H9 (cell line): ENCODE measurements at regions not wholly inside any gene's neighbourhood (a gene's known extent, or its start where the extent isn't known, plus 50 kb on each side); places are given as distances from the start of the nearest gene placed in this dataset.

Experiments used
- DNase-seq: peaks from one replicate; pipeline ENCODE4 v3.0.0-alpha.2; 2017
- H2AFZ ChIP-seq: one replicate; pipeline ENCODE4 v1.6.1; 2013; ENCODE audit warnings: mild to moderate bottlenecking, low read length, control low read depth, moderate library complexity
- H2AK5ac ChIP-seq: 2 replicates; pipeline ENCODE4 v1.6.1; 2013; ENCODE audit warnings: low read length, control low read depth, mixed read lengths; ENCODE audit not compliant: insufficient read length
- H2BK120ac ChIP-seq: one replicate; pipeline ENCODE4 v1.6.1; 2013; ENCODE audit warnings: low read depth, mild to moderate bottlenecking, low read length, control low read depth, inconsistent platforms; ENCODE audit not compliant: poor library complexity, severe bottlenecking
- H2BK12ac ChIP-seq: 2 replicates; pipeline ENCODE4 v1.6.1; 2013; ENCODE audit warnings: low read length, control low read depth, mixed read lengths, low read depth; ENCODE audit not compliant: insufficient read length
- H2BK15ac ChIP-seq: 2 replicates; pipeline ENCODE4 v1.6.1; 2013; ENCODE audit warnings: low read depth, low read length, control low read depth
- H2BK20ac ChIP-seq: one replicate; pipeline ENCODE4 v1.6.1; 2013; ENCODE audit warnings: low read depth, mild to moderate bottlenecking, low read length, control low read depth, inconsistent platforms; ENCODE audit not compliant: poor library complexity, severe bottlenecking
- H2BK5ac ChIP-seq: 2 replicates; pipeline ENCODE4 v1.6.1; 2013; ENCODE audit warnings: low read length, control low read depth, mixed read lengths; ENCODE audit not compliant: insufficient read length
- H3K14ac ChIP-seq: 2 replicates; pipeline ENCODE4 v1.6.1; 2013; ENCODE audit warnings: low read length, control low read depth; ENCODE audit not compliant: insufficient read depth
- H3K18ac ChIP-seq: 2 replicates; pipeline ENCODE4 v1.6.1; 2013; ENCODE audit warnings: low read depth, mild to moderate bottlenecking, mixed read lengths, low read length, control low read depth; ENCODE audit not compliant: insufficient read length
- H3K23ac ChIP-seq: 2 replicates; pipeline ENCODE4 v1.6.1; 2013; ENCODE audit warnings: low read length, control low read depth, mixed read lengths, low read depth; ENCODE audit not compliant: insufficient read length
- H3K23me2 ChIP-seq: 2 replicates; pipeline ENCODE4 v1.6.1; 2013; ENCODE audit warnings: low read depth, mild to moderate bottlenecking, mixed read lengths, low read length, control low read depth; ENCODE audit not compliant: insufficient read length, poor library complexity, severe bottlenecking
- H3K27ac ChIP-seq: 2 replicates; pipeline ENCODE4 v1.5.1; 2013; ENCODE audit warnings: low read length, control low read depth, mixed read lengths, low read depth; ENCODE audit not compliant: insufficient read length
- H3K27me3 ChIP-seq: 2 replicates; pipeline ENCODE4 v1.6.1; 2013; ENCODE audit warnings: low read length, control low read depth, inconsistent platforms; ENCODE audit not compliant: insufficient read depth
- H3K4ac ChIP-seq: 2 replicates; pipeline ENCODE4 v1.6.1; 2013; ENCODE audit warnings: low read depth, mild to moderate bottlenecking, control low read depth, inconsistent platforms, low read length, moderate library complexity
- H3K4me1 ChIP-seq: 2 replicates; pipeline ENCODE4 v1.6.1; 2013; ENCODE audit warnings: low read length, control low read depth, inconsistent platforms; ENCODE audit not compliant: insufficient read depth
- H3K4me2 ChIP-seq: 2 replicates; pipeline ENCODE4 v1.6.1; 2013; ENCODE audit warnings: low read length, control low read depth, mixed read lengths; ENCODE audit not compliant: insufficient read length, insufficient read depth
- H3K56ac ChIP-seq: 2 replicates; pipeline ENCODE4 v1.6.1; 2013; ENCODE audit warnings: low read depth, mild to moderate bottlenecking, mixed read lengths, low read length, control low read depth; ENCODE audit not compliant: insufficient read length
- H3K79me1 ChIP-seq: 2 replicates; pipeline ENCODE4 v1.6.1; 2013; ENCODE audit warnings: low read depth, mild to moderate bottlenecking, moderate library complexity, low read length, control low read depth, inconsistent platforms; ENCODE audit not compliant: insufficient read depth, poor library complexity, severe bottlenecking
- H3K79me2 ChIP-seq: 2 replicates; pipeline ENCODE4 v1.6.1; 2013; ENCODE audit warnings: low read length, control low read depth, inconsistent platforms; ENCODE audit not compliant: insufficient read depth
- H3K9ac ChIP-seq: 2 replicates; pipeline ENCODE4 v1.6.1; 2013; ENCODE audit warnings: low read length, control low read depth, mixed read lengths; ENCODE audit not compliant: insufficient read length; ENCODE audit errors: extremely low read depth
- H3K9me3 ChIP-seq: one replicate; pipeline ENCODE4 v1.6.1; 2013; ENCODE audit warnings: low read depth, low read length, inconsistent platforms; ENCODE audit not compliant: control insufficient read depth
- H3T11ph ChIP-seq: one replicate; pipeline ENCODE4 v1.6.1; 2013; ENCODE audit warnings: mild to moderate bottlenecking, low read length, control low read depth, inconsistent platforms
- H4K20me1 ChIP-seq: one replicate; pipeline ENCODE4 v1.6.1; 2013; ENCODE audit not compliant: control insufficient read depth, insufficient read length, insufficient read depth
- H4K5ac ChIP-seq: 2 replicates; pipeline ENCODE4 v1.6.1; 2013; ENCODE audit warnings: low read depth, mild to moderate bottlenecking, mixed read lengths, low read length, control low read depth; ENCODE audit not compliant: insufficient read length
- H4K8ac ChIP-seq: replicated peaks from 2 replicates; pipeline ENCODE4 v1.6.1; 2013; ENCODE audit warnings: low read length, control low read depth, mixed read lengths, low read depth; ENCODE audit not compliant: insufficient read length
- H4K91ac ChIP-seq: 2 replicates; pipeline ENCODE4 v1.6.1; 2013; ENCODE audit warnings: low read depth, mild to moderate bottlenecking, moderate library complexity, mixed read lengths, low read length, control low read depth; ENCODE audit not compliant: insufficient read length
- H3K27ac Mint-ChIP-seq, 3 experiments: 2 replicates in 2 of 3; 3 replicates in 1 of 3; pipeline ENCODE4 v1.8.0; 2020 to 2021; ENCODE audit warnings: mixed read lengths in 3 of 3, mild to moderate bottlenecking in 1 of 3, moderate library complexity in 1 of 3
- H3K27me3 Mint-ChIP-seq: 2 replicates; pipeline ENCODE4 v1.8.0; 2021; ENCODE audit warnings: low read depth, mild to moderate bottlenecking, moderate library complexity, mixed read lengths
- H3K36me3 Mint-ChIP-seq, 3 experiments: 2 replicates in 2 of 3; 3 replicates in 1 of 3; pipeline ENCODE4 v1.8.0; 2020 to 2021; ENCODE audit warnings: low read depth in 3 of 3, mixed read lengths in 3 of 3; ENCODE audit not compliant: insufficient read depth in 1 of 3
- H3K4me1 Mint-ChIP-seq, 2 experiments: 2 replicates each; pipeline ENCODE4 v1.8.0; 2020; ENCODE audit warnings: mixed read lengths in 2 of 2
- H3K4me3 Mint-ChIP-seq, 2 experiments: 2 replicates in 1 of 2; 3 replicates in 1 of 2; pipeline ENCODE4 v1.8.0; 2020 to 2021; ENCODE audit warnings: mild to moderate bottlenecking in 2 of 2, mixed read lengths in 2 of 2, moderate library complexity in 1 of 2
- H3K9me3 Mint-ChIP-seq, 2 experiments: 2 replicates in 1 of 2; 3 replicates in 1 of 2; pipeline ENCODE4 v1.8.0; 2020; ENCODE audit warnings: mild to moderate bottlenecking in 2 of 2, mixed read lengths in 2 of 2, moderate library complexity in 1 of 2
- CTCF ChIP-seq: fragments of 200-600 bp; sonication (generic); conservative IDR thresholded peaks from 3 replicates; pipeline ENCODE4 v1.8.0; 2021; ENCODE audit warnings: antibody characterized with exemption, mild to moderate bottlenecking
- WGBS: extraction: QIAGEN DNeasy Blood & Tissue Kit; methylation state at CpG from one replicate; pipeline ENCODE4 v1.1.7; 2013; ENCODE audit warnings: missing lambda C conversion rate, low lambda C conversion rate, mixed read lengths; ENCODE audit not compliant: insufficient read length; ENCODE audit errors: extremely low coverage; 5-methylcytosine and 5-hydroxymethylcytosine counted together

GRCh38 chr6:130610303-130610702 lies 216.9 kb upstream of the SMLR1 start:
- Histone ChIP-seq H3K4me2 (no peak overlapping the region), H4K20me1 (no peaks in the 10 kb centered on the region), H3K18ac (no peak overlapping the region), H2AK5ac (no peak overlapping the region), H3K79me1 (no peaks in the 10 kb centered on the region), H3K9ac (no peak overlapping the region), H2BK12ac (no peak overlapping the region), H4K8ac (no peak overlapping the region), H3K4me1 (peaks cover 8% of the 10 kb centered on the region; the same call in 1 of the 2 replicates), H3K9me3 (no peaks in the 10 kb centered on the region), H3K23me2 (no peaks in the 10 kb centered on the region), H2BK15ac (no peak overlapping the region), H3K79me2 (no peaks in the 10 kb centered on the region), H2BK120ac (no peak overlapping the region), H2BK20ac (no peak overlapping the region), H3K27ac (no peak overlapping the region), H3T11ph (no peak overlapping the region), H3K27me3 (no peaks in the 10 kb centered on the region), H2AFZ (no peak overlapping the region), H3K4ac (no peak overlapping the region), H2BK5ac (no peak overlapping the region), H3K23ac (no peak overlapping the region), H3K56ac (no peak overlapping the region), H4K91ac (no peak overlapping the region), H3K14ac (no peak overlapping the region), H4K5ac (no peak overlapping the region)
- no peak for TF ChIP-seq CTCF
- Mint-ChIP-seq H3K27ac (no peak overlapping the region), H3K36me3 (no peaks in the 10 kb centered on the region), H3K27me3 (no peaks in the 10 kb centered on the region), H3K9me3 (no peaks in the 10 kb centered on the region), H3K4me1 (peaks cover 15% of the 10 kb centered on the region in 2 experiments), H3K4me3 (no peak overlapping the region)
- no peak for DNase-seq
- no CpG with 5 or more reads among the region's 2 CpGs for WGBS
